BE2C (cell line): ENCODE measurements at regions not wholly inside any gene's neighbourhood (a gene's known extent, or its start where the extent isn't known, plus 50 kb on each side); places are given as distances from the start of the nearest gene placed in this dataset.

Experiments used
- DNase-seq: peaks from one replicate; pipeline ENCODE4 v3.0.0-alpha.2; 2020
- H3K27me3 ChIP-seq: fragments of 250-450 bp; sonication (Bioruptor Pico); 2 replicates; pipeline ENCODE4 v1.5.1; 2020; ENCODE audit warnings: mild to moderate bottlenecking
- H3K36me3 ChIP-seq: fragments of 250-450 bp; sonication (Bioruptor Pico); 2 replicates; pipeline ENCODE4 v1.5.1; 2020; ENCODE audit warnings: mild to moderate bottlenecking
- H3K4me1 ChIP-seq: fragments of 250-450 bp; sonication (Bioruptor Pico); 2 replicates; pipeline ENCODE4 v1.5.1; 2020
- H3K4me3 ChIP-seq: 2 replicates; pipeline ENCODE4 v1.5.1; 2011; ENCODE audit warnings: low read depth, low read length
- H3K9me3 ChIP-seq: fragments of 250-450 bp; sonication (Bioruptor Pico); 2 replicates; pipeline ENCODE4 v1.5.1; 2020
- TF ChIP-seq, protein P1 (sequence below): IDR thresholded peaks from 2 replicates; pipeline ENCODE4 v1.5.1; 2012; ENCODE audit warnings: mild to moderate bottlenecking, low read depth, low read length

DNA sequence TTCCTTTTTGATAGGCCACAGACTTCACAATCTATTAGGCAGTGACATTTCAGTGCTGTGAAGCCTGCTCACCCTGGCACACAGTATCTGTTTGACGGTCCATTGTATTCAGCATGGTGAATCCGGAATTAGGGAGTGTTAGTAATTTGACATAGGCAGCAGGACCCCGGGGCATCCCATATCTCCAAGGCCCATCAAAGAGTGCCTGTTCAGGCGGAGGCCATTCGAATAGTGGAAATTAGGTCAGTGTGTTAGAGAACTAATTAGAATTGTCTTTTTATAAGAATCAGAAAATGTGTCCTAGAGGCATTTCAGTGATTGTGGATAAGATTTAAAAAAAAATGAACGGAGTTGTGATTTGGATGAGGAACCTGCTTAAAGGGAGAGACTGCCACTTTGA is 818.8 kb upstream of the SOX11 start:
- Histone ChIP-seq H3K4me1 (no peaks in the 10 kb centered on the region), H3K36me3 (no peaks in the 10 kb centered on the region), H3K4me3 (no peak overlapping the region), H3K27me3 (no peaks in the 10 kb centered on the region), H3K9me3 (no peaks in the 10 kb centered on the region)
- DNase-seq: no peak
- TF ChIP-seq, protein P1, sequence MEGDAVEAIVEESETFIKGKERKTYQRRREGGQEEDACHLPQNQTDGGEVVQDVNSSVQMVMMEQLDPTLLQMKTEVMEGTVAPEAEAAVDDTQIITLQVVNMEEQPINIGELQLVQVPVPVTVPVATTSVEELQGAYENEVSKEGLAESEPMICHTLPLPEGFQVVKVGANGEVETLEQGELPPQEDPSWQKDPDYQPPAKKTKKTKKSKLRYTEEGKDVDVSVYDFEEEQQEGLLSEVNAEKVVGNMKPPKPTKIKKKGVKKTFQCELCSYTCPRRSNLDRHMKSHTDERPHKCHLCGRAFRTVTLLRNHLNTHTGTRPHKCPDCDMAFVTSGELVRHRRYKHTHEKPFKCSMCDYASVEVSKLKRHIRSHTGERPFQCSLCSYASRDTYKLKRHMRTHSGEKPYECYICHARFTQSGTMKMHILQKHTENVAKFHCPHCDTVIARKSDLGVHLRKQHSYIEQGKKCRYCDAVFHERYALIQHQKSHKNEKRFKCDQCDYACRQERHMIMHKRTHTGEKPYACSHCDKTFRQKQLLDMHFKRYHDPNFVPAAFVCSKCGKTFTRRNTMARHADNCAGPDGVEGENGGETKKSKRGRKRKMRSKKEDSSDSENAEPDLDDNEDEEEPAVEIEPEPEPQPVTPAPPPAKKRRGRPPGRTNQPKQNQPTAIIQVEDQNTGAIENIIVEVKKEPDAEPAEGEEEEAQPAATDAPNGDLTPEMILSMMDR: no peak

DNA sequence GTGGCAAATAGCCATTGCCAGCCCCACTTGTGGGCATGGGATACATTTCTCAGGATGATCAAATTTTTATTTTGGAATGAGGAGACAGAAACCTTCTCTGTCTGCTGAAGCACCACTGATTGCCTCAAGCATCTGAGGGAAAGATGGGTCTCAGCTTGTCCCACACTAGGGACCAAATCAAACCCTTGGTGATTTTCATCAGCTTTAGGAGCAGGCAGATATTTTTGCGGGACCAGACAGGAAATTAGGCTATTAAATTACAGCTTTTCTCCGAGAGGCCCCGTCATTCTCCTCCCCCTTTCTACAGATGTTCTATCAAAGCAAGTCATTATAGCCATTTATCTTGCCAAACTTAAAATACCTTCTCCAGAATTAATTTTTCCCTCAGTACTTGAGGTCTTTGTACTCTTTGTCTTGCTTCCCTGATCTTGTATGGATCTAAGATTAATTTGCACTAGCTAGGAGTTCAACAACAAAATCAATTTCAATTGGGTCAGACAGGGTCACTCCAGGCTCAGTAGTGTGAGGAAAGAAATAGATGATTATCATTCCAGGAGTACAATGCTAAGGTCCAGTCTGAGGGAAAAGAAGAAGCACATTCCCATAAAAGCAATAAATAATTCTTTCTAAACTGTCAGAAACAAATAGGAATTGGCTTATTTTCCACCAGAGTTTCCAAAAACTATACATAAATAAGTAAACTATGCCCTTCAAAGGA is 818.1 kb upstream of the SOX11 start:
- Histone ChIP-seq H3K4me3 (no peak overlapping the region), H3K4me1 (no peaks in the 10 kb centered on the region), H3K36me3 (no peaks in the 10 kb centered on the region), H3K27me3 (no peaks in the 10 kb centered on the region), H3K9me3 (no peaks in the 10 kb centered on the region)
- TF ChIP-seq, protein P1: no peak
- DNase-seq: no peak

DNA sequence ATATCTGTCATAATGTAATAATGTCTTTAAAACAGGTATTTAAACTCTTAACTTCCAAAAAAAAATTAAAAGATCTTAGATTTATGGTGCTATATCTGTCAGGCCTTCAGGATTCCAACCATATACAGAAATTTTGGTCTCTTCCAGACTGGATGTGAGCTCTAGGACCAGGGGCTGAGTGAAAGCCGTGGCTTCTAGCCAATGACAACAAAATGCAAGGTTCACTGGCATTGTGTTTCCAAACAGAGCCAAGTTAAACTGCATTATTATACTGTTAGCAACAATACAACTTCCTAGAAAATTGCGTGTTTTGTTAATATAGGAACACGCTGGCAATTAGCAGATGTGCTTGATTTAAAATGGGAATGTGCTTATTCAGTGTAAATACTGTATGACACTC is 809.8 kb upstream of the SOX11 start:
- no peak overlapping the region for H3K4me3 ChIP-seq
- H3K9me3 ChIP-seq: no peaks in the 10 kb centered on the region; the same call in 1 of the 2 replicates
- no peaks in the 10 kb centered on the region for H3K4me1 ChIP-seq
- DNase-seq: no peak
- no peaks in the 10 kb centered on the region for H3K36me3 ChIP-seq
- TF ChIP-seq, protein P1: no peak
- no peaks in the 10 kb centered on the region for H3K27me3 ChIP-seq

DNA sequence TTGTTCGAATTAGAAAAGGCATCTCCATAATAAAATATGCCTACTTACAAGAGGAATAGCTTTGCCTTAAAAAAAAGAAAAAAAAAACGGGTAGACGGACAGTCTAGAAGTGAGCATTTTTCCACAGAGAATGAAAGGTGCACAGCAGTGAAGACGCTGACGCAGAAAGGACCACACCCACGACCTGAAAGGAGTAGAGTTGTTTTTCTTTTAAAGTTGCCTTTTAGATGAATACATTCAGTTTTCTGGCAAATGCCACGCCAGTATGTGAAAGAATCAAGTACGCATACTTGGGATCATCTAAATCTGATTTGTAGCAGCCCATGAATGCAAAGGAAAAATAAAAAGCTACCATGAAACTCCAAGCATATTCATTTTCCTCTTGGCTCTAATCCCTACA is 809.2 kb upstream of the SOX11 start:
- H3K36me3 ChIP-seq: no peaks in the 10 kb centered on the region
- no peaks in the 10 kb centered on the region for H3K27me3 ChIP-seq
- H3K4me1 ChIP-seq: no peaks in the 10 kb centered on the region
- TF ChIP-seq, protein P1: no peak
- no peak for DNase-seq
- no peak overlapping the region for H3K4me3 ChIP-seq
- no peaks in the 10 kb centered on the region; the same call in 1 of the 2 replicates for H3K9me3 ChIP-seq

DNA sequence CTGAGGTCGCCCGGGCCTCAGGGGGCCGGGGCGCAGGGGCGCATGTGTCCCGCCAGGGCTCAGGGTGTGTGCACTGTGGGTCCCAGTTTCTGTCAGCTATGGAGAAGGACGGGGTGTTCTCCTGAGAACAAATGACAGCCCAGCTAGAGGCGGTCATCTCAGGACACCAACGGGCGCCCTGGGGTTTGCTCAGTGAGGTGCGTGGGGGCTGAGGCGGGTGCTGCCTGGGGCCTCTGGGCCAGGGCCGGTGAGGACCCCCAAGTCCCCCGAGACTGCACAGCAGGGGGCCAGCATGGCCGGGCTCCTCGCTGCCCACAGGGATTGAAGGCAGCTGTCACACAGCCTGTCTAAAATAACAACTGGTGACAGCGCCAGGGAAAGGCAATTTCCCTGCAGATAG is 808.8 kb upstream of the SOX11 start:
- Histone ChIP-seq H3K27me3 (no peaks in the 10 kb centered on the region), H3K9me3 (no peaks in the 10 kb centered on the region; the same call in 1 of the 2 replicates), H3K4me3 (no peak overlapping the region), H3K36me3 (no peaks in the 10 kb centered on the region), H3K4me1 (no peaks in the 10 kb centered on the region)
- TF ChIP-seq, protein P1: no peak
- no peak for DNase-seq

DNA sequence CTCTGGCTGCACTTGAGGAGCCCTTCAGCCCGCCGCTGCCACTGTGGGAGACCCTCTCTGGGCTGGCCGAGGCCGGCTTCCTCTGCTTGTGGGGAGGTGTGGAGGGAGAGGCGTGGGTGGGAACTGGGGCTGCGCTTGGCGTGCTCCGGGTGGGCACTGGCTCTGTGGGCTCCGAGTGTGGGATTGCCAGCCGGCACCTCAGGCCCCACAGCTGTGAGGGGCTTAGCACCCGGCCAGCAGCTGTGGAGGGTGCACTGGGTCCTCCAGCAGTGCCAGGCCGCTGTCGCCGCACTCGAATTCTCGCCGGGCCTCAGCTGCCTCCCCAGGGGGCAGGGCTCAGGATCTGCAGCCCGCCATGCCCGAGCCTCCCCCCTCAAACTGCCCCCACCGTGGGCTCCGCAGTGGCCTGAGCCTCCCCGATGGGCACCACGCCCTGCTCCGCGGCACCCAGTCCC is 808.0 kb upstream of the SOX11 start:
- Histone ChIP-seq H3K4me3 (no peak overlapping the region), H3K36me3 (no peaks in the 10 kb centered on the region), H3K27me3 (no peaks in the 10 kb centered on the region), H3K4me1 (no peaks in the 10 kb centered on the region), H3K9me3 (no peaks in the 10 kb centered on the region; the same call in 1 of the 2 replicates)
- no peak for DNase-seq
- TF ChIP-seq, protein P1: no peak
